ENCODE measurements at regions not wholly inside any gene's neighbourhood (a gene's known extent, or its start where the extent isn't known, plus 50 kb on each side); places are given as distances from the start of the nearest gene placed in this dataset.
A peak's percentile ranks its signal among the peaks of the same experiment; 100 is the strongest.

- DNase-seq (ENCODE audit: low read depth in 2 of 2), result no peak
- H3K4me3 ChIP-seq (replicated peaks in 1 of 2; ENCODE audit: low read depth in 2 of 2, low read length in 2 of 2), result no peak overlapping the region
- no peak for TF ChIP-seq CTCF (IDR thresholded peaks at IDR 0.05; ENCODE audit: low read depth, low read length)
Observed at GRCh38 chr5:8897316-8897715, 648.6 kb downstream of the SEMA5A start.

GRCh38 chr5:8905021-8905420, 640.9 kb downstream of the SEMA5A start:
- DNase-seq (ENCODE audit: low read depth in 2 of 2), result peak; percentile 79 to 82
- TF ChIP-seq CTCF (IDR thresholded peaks at IDR 0.05; ENCODE audit: low read depth, low read length), result no peak
- H3K4me3 ChIP-seq (replicated peaks in 1 of 2; ENCODE audit: low read depth in 2 of 2, low read length in 2 of 2), result no peak overlapping the region

GRCh38 chr5:8906303-8906967, 639.4 kb downstream of the SEMA5A start:
- H3K4me3 ChIP-seq (replicated peaks in 1 of 2; ENCODE audit: low read depth in 2 of 2, low read length in 2 of 2), result no peak overlapping the region
- TF ChIP-seq CTCF (IDR thresholded peaks at IDR 0.05; ENCODE audit: low read depth, low read length), result no peak
- peak in 1 of 2 donors; percentile 86 for DNase-seq (ENCODE audit: low read depth in 2 of 2)

- TF ChIP-seq CTCF (IDR thresholded peaks at IDR 0.05; ENCODE audit: low read depth, low read length), result no peak
- H3K4me3 ChIP-seq (replicated peaks in 1 of 2; ENCODE audit: low read depth in 2 of 2, low read length in 2 of 2), result no peak overlapping the region
- peak in 1 of 2 donors; percentile 86 for DNase-seq (ENCODE audit: low read depth in 2 of 2)
Observed at GRCh38 chr5:8907168-8907868, 638.6 kb downstream of the SEMA5A start.

GRCh38 chr5:8908055-8908683, 637.7 kb downstream of the SEMA5A start:
- TF ChIP-seq CTCF (IDR thresholded peaks at IDR 0.05; ENCODE audit: low read depth, low read length), result peak; percentile 87
- H3K4me3 ChIP-seq (replicated peaks in 1 of 2; ENCODE audit: low read depth in 2 of 2, low read length in 2 of 2), result no peak overlapping the region
- peak; percentile 26 to 53 for DNase-seq (ENCODE audit: low read depth in 2 of 2)

- TF ChIP-seq CTCF (IDR thresholded peaks at IDR 0.05; ENCODE audit: low read depth, low read length), result no peak
- peak in 1 of 2 donors; percentile 50 for DNase-seq (ENCODE audit: low read depth in 2 of 2)
- no peak overlapping the region for H3K4me3 ChIP-seq (replicated peaks in 1 of 2; ENCODE audit: low read depth in 2 of 2, low read length in 2 of 2)
Observed at GRCh38 chr5:8912106-8912505, 633.8 kb downstream of the SEMA5A start.

Data from cardiac fibroblast (primary cell).